ENCODE measurements at regions not wholly inside any gene's neighbourhood (a gene's known extent, or its start where the extent isn't known, plus 50 kb on each side); places are given as distances from the start of the nearest gene placed in this dataset.

- no peak for TF ChIP-seq ZNF274 (IDR thresholded peaks at IDR 0.05; ENCODE audit: low read depth, low read length)
- no peak for TF ChIP-seq SUZ12 (IDR thresholded peaks at IDR 0.05; ENCODE audit: extremely low read depth, insufficient read depth, insufficient read length)
Measured at GRCh38 chr1:59135761-59136255, 161.1 kb upstream of the FGGY start.
